ENCODE measurements at regions not wholly inside any gene's neighbourhood (a gene's known extent, or its start where the extent isn't known, plus 50 kb on each side); places are given as distances from the start of the nearest gene placed in this dataset.

- TF ChIP-seq, protein P1, sequence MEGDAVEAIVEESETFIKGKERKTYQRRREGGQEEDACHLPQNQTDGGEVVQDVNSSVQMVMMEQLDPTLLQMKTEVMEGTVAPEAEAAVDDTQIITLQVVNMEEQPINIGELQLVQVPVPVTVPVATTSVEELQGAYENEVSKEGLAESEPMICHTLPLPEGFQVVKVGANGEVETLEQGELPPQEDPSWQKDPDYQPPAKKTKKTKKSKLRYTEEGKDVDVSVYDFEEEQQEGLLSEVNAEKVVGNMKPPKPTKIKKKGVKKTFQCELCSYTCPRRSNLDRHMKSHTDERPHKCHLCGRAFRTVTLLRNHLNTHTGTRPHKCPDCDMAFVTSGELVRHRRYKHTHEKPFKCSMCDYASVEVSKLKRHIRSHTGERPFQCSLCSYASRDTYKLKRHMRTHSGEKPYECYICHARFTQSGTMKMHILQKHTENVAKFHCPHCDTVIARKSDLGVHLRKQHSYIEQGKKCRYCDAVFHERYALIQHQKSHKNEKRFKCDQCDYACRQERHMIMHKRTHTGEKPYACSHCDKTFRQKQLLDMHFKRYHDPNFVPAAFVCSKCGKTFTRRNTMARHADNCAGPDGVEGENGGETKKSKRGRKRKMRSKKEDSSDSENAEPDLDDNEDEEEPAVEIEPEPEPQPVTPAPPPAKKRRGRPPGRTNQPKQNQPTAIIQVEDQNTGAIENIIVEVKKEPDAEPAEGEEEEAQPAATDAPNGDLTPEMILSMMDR (IDR thresholded peaks at IDR 0.05; ENCODE audit: low read depth, low read length), result no peak
- TF ChIP-seq POLR2A (IDR thresholded peaks at IDR 0.05; ENCODE audit: extremely low read depth, insufficient read length) (no peak), MAX (IDR thresholded peaks at IDR 0.05; ENCODE audit: low read depth, low read length) (no peak)
Observed at GRCh38 chr3:74445541-74445940, 168.9 kb downstream of the CNTN3 start.
